Endometrium (tissue), 2 donors: ENCODE measurements at regions not wholly inside any gene's neighbourhood (a gene's known extent, or its start where the extent isn't known, plus 50 kb on each side); places are given as distances from the start of the nearest gene placed in this dataset.

Source experiments
- FAIRE-seq: peaks from 2 replicates; lab custom pipeline; 2012; peaks lifted over from hg19 to GRCh38; lab: Jason Lieb, UNC
- donor health status: control.
- donor health status: control.

GRCh38 chr9:12874395-12874794, 99.6 kb downstream of the LURAP1L start:
- no peak for FAIRE-seq

DNA sequence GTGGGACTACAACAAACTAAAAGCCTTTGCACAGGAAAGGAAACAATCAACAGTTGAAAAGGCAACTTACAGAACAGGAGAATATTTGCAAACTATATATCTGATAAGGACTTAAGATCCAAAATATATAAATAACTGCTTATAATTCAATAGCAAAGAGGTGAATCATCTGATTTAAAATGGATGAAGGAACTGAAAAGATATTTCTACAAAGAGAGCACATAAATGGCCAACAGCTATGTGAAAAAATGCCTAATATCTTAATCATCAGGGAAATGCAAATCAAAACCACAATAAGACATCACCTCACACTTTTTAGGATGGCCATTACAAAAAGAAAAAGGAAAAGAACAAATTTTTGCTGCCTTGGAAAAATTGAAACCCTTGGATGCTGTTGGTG, 100.4 kb downstream of the LURAP1L start:
- FAIRE-seq = no peak

- FAIRE-seq = no peak
Measured at GRCh38 chr9:12876872-12877271, 102.1 kb downstream of the LURAP1L start.

GRCh38 chr9:12878351-12878978, 103.6 kb downstream of the LURAP1L start:
- no peak for FAIRE-seq

DNA sequence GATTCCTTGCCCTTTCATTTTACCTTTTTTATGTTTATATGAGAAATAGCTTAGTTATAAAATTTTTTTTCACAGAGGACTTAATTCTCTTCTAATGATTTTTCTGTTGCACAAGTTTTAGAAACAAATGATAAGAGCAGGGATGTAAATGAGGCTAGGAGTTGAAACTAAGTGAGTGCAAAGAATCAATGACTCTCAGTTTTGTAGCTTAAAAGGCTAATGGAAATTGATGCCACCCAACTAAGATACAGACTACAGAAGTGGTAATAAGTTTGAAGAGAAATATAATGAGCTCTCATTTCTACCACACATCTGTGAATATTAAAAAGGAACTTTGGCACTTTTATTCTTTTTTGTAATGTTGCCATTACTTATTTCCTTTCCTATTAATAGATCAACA, 105.1 kb downstream of the LURAP1L start:
- no peak for FAIRE-seq

DNA sequence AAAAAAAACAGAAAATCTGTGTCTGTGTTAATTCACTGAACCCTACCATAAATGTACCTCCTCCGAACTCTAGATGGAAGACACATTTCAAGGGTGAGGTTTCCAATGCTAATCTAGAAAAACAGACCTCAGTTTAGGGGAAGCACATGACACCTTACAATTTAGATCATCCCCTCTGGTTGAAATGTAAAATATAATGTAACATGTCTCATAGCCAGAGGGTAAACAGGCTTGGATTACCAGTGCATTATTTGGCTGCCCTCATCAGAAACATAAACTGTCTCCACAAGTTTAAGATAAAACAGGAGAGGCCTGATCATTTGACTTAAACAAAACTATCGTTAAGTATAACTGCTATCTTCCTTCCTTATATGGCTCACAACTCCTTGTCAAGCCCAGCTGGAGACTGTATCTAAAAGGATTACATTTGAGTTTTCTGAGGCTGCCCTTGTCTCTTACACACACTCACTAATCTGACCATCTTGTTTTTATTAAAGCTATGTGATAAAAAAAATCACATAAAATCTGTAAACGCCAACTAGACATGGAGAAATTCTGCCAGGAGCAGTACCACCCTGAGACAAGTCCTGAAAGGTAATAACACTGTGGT, 105.7 kb downstream of the LURAP1L start:
- no peak for FAIRE-seq

GRCh38 chr9:12882430-12882829, 107.6 kb downstream of the LURAP1L start:
- no peak for FAIRE-seq

DNA sequence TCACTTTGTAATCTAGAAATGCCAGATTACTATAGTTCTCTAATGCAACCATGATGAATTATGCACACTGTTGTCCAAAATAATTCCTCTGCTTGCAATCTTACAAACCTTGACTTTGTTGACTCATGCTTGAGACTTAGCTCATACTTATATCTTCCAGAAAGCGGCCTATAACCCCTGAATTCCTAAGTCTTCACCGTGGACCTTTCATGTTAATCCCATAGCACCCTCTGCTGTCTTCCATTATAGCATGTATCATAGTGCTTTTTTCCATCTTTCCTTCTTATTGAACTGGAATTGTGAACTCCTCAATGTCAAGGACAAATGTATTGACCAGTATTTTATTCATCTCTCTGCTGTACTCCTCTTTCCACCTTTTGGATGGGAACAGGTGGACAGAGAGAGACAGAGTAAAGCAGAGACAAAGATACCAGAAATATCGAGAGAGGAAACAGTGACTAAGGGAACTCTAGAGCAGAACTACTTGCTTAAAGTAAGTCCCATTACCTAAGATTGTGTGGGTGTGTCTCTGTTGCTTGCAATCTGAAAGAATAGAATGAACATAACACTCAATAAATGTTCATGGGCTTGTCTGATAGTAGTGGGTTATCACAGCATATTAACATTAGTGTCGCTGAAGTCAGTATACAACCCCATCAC, 110.0 kb downstream of the LURAP1L start:
- FAIRE-seq = no peak

GRCh38 chr9:12889402-12890106, 114.7 kb downstream of the LURAP1L start:
- no peak for FAIRE-seq

GRCh38 chr9:12891588-12891987, 116.8 kb downstream of the LURAP1L start:
- no peak for FAIRE-seq

DNA sequence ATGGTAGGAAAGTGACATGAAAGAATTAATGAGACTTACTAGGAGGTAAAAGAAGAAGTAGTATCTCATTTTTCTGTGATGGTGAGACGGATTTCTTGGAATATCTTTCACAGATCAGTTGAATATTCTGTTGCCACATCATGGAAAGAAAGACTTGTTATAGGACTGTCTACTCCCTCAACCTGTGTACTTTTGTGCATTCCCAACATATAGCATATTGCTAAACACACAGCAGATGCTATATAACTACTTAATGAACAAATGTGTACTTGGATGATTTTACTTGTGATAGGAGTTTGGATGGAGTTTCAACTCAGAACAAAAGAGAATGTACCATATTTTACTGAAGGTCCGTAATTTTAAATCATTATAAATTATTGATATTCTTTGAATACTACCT, 128.5 kb downstream of the LURAP1L start:
- no peak for FAIRE-seq

- FAIRE-seq = no peak
Measured at GRCh38 chr9:12904261-12905000, 129.6 kb downstream of the LURAP1L start.

DNA sequence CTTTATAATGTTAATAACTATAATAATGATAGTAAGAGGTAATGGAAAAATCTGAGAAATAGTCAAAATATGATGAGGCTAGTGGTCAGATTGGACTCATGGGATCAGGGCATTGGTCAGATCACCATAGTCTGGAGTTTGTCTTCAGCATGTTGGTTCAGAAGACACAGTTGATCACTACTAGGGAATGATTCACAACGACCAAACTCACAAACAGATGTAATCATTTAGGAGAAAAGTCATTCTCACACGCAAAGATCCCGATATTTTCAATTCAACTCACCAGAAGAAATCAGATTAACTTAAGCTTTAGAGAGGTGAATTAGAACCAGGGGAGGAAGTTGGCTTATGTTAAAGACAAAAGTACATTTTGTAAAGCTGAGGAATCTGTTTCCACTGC, 131.8 kb downstream of the LURAP1L start:
- FAIRE-seq = no peak

- no peak for FAIRE-seq
Measured at GRCh38 chr9:12908895-12909294, 134.1 kb downstream of the LURAP1L start.

GRCh38 chr9:12915366-12915954, 140.6 kb downstream of the LURAP1L start:
- no peak for FAIRE-seq

- FAIRE-seq = no peak
Measured at GRCh38 chr9:12916042-12916441, 141.2 kb downstream of the LURAP1L start.

GRCh38 chr9:12920437-12920836, 145.6 kb downstream of the LURAP1L start:
- no peak for FAIRE-seq

DNA sequence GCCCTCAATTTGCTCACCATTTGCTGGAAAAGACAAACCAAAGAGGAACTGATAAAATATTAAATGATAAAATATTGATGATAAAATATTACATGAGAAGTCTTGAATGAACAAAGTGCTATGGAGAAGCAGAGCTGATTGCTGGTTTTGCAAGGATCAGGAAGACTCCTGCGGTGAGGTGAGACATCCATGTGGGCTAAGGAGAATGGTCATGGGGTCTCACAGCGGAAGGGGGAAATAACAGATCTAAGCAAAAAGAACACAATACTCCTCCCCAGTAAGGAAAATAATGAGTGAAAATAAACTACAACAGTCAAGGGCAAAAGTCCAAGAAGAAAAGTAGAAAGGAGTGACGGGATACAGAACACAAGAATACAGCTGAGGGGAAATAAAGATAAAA, 146.8 kb downstream of the LURAP1L start:
- FAIRE-seq = no peak

DNA sequence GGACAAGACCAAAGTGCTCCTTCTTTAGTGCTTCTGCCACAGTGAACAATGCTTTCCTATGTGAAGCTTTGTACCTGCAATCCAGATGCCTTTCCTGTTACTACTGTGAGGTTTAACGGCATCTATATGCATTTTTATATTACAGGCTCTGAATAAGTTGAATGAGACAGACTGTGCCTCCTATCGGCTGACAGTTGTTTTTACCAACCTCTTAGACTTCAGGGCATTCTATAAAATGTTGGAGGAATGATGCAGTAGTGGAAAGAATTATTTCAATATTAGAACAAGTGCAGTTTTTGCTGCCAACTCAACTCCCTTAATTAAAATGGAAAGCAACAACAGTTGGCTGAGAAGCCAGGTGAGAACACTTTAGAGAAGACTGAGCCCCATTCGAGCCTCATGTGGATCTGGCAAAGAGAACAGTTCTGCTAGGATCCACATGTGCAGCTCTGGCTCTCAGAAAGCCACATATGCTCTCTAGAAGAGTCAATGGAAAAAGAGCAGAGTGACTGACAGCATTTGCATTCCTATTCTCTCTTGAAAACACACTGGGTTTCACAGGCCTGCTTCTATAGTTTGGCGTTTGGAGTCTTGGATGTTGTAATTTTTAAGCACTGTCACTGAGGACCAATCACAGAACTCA, 147.5 kb downstream of the LURAP1L start:
- no peak for FAIRE-seq

GRCh38 chr9:12923468-12924009, 148.7 kb downstream of the LURAP1L start:
- no peak for FAIRE-seq

GRCh38 chr9:12930906-12931305, 156.1 kb downstream of the LURAP1L start:
- no peak for FAIRE-seq
